ENCODE measurements at regions not wholly inside any gene's neighbourhood (a gene's known extent, or its start where the extent isn't known, plus 50 kb on each side); places are given as distances from the start of the nearest gene placed in this dataset.

DNA sequence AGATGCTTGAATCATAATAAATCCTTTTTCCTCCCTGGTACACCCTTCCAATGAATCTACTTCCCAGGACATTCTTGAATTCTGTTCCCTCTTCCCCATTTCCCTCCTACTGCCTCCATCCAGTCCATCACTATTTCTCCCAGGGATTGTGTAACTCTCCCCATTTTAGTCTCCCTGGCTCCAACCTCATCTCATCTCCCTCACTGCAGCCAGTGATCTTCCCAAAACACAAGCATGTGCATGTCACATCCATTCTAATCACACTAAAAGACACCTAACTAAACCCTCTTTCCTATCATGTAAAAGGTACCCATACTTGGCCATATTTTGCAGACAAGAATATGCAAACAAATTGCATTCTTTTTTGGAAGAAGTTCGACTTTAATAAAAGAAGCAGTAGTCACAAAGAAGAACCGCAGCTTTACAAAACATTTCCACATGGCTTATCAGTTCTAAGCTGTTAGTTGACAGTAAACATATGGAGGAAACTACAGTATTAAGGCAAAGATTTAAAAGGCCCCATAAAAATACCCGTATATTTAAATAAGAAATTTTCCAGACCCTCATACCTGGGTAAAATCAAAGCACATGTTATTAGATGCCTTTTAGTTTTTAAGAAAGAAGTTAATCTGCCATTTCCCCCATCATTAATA lies 111.0 kb downstream of the KCTD12 start:
- TF ChIP-seq, protein P1, sequence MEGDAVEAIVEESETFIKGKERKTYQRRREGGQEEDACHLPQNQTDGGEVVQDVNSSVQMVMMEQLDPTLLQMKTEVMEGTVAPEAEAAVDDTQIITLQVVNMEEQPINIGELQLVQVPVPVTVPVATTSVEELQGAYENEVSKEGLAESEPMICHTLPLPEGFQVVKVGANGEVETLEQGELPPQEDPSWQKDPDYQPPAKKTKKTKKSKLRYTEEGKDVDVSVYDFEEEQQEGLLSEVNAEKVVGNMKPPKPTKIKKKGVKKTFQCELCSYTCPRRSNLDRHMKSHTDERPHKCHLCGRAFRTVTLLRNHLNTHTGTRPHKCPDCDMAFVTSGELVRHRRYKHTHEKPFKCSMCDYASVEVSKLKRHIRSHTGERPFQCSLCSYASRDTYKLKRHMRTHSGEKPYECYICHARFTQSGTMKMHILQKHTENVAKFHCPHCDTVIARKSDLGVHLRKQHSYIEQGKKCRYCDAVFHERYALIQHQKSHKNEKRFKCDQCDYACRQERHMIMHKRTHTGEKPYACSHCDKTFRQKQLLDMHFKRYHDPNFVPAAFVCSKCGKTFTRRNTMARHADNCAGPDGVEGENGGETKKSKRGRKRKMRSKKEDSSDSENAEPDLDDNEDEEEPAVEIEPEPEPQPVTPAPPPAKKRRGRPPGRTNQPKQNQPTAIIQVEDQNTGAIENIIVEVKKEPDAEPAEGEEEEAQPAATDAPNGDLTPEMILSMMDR (IDR thresholded peaks at IDR 0.05; ENCODE audit: low read length): no peak
- TF ChIP-seq EZH2 (optimal IDR thresholded peaks at IDR 0.05; ENCODE audit: low read depth, low read length): no peak

Data from MM.1S (cell line).